ENCODE measurements at regions not wholly inside any gene's neighbourhood (a gene's known extent, or its start where the extent isn't known, plus 50 kb on each side); places are given as distances from the start of the nearest gene placed in this dataset.

DNA sequence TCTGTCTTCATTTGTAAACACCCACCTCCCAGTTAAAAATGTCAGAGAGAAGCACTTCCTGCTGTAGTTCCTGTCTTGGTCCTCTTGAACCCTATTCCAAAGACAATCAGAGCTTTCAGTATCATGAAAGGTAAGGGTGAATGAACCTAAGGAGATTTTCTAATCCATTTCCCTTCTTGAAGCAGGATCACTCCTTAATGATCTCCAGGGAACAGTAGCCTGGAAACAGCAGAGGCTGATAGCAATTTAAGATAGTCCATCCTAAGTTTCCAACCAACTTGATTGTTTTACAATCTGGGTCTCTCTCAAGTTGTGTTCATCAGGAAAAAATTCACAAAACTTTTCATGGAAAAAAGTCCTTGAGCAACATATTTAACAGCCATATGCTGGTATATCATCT, 273.6 kb downstream of the NEBL start:
- no peak overlapping the region for H3K4ac ChIP-seq (replicated peaks; ENCODE audit: insufficient read length, low read depth, low read length)
- no peaks in the 10 kb centered on the region for H3K27me3 ChIP-seq (replicated peaks in 1 of 4; ENCODE audit: control insufficient read depth in 3 of 4, extremely low read depth in 1 of 4, insufficient read depth in 3 of 4, low read length in 3 of 4)
- DNase-seq (ENCODE audit: low read depth in 1 of 2, low spot score in 2 of 2) = no peak
- no peaks in the 10 kb centered on the region for H3K79me1 ChIP-seq (ENCODE audit: low read depth, low read length)
- H3K4me1 ChIP-seq (replicated peaks in 1 of 4; ENCODE audit: control insufficient read depth in 3 of 4, insufficient read depth in 4 of 4, low read length in 3 of 4) = no peaks in the 10 kb centered on the region
- H4K5ac ChIP-seq (ENCODE audit: insufficient read length, low read depth, low read length) = no peak overlapping the region
- POLR2A ChIA-PET (ENCODE audit: partially characterized antibody) = no interaction called here
- no peaks in the 10 kb centered on the region for H3K23me2 ChIP-seq (ENCODE audit: low read depth, low read length)
- H3K9me3 ChIP-seq (ENCODE audit: insufficient read depth in 2 of 2, low read depth in 1 of 2, low read length in 1 of 2) = no peaks in the 10 kb centered on the region
- no peak overlapping the region for H2BK120ac ChIP-seq (replicated peaks; ENCODE audit: low read depth, low read length)
- H3K9ac ChIP-seq (replicated peaks in 1 of 4; ENCODE audit: extremely low read depth in 1 of 4, low read depth in 3 of 4, low read length in 3 of 4) = no peak overlapping the region
- no peak overlapping the region for H4K91ac ChIP-seq (replicated peaks; ENCODE audit: insufficient read length, low read length)
- TF ChIP-seq, protein P1, sequence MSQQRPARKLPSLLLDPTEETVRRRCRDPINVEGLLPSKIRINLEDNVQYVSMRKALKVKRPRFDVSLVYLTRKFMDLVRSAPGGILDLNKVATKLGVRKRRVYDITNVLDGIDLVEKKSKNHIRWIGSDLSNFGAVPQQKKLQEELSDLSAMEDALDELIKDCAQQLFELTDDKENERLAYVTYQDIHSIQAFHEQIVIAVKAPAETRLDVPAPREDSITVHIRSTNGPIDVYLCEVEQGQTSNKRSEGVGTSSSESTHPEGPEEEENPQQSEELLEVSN (IDR thresholded peaks at IDR 0.05) = no peak
- no peak overlapping the region for H3K4me2 ChIP-seq (ENCODE audit: insufficient read depth in 1 of 2, low read depth in 2 of 2, low read length in 2 of 2)
- H3K79me2 ChIP-seq (ENCODE audit: control insufficient read depth in 1 of 2, insufficient read depth in 2 of 2, low read length in 2 of 2) = no peaks in the 10 kb centered on the region
- peak overlapping the region; percentile 67; the same call in 1 of the 2 replicates for H2AFZ ChIP-seq (ENCODE audit: low read length)
- H2BK15ac ChIP-seq (ENCODE audit: low read length) = no peak overlapping the region
- H3K56ac ChIP-seq (replicated peaks; ENCODE audit: insufficient read length, low read depth, low read length) = no peak overlapping the region
- H2BK5ac ChIP-seq (ENCODE audit: low read depth, low read length) = no peak overlapping the region
- H3K14ac ChIP-seq (ENCODE audit: insufficient read length) = no peak overlapping the region
- FAIRE-seq = no peak
- H2BK20ac ChIP-seq (ENCODE audit: low read length) = no peak overlapping the region
- H3K36me3 ChIP-seq (ENCODE audit: control insufficient read depth in 2 of 4, insufficient read depth in 4 of 4, low read length in 3 of 4) = no peaks in the 10 kb centered on the region
- H2AK5ac ChIP-seq (ENCODE audit: low read depth, low read length) = no peak overlapping the region
- H3K27ac ChIP-seq (ENCODE audit: low read depth, low read length) = no peak overlapping the region
- H4K8ac ChIP-seq (ENCODE audit: extremely low read depth, insufficient read depth, low read length) = no peak overlapping the region
- H3K4me3 ChIP-seq (ENCODE audit: extremely low read depth in 1 of 4, insufficient read depth in 2 of 4, low read depth in 3 of 4, low read length in 4 of 4) = no peak overlapping the region
- no peak overlapping the region for H2BK12ac ChIP-seq (ENCODE audit: low read depth, low read length)
- no peak overlapping the region for H3K23ac ChIP-seq (ENCODE audit: insufficient read length)
- no peak overlapping the region for H3K18ac ChIP-seq (ENCODE audit: extremely low read depth, low read length)
- no peaks in the 10 kb centered on the region for H4K20me1 ChIP-seq (replicated peaks in 1 of 2; ENCODE audit: control insufficient read depth in 1 of 2, insufficient read depth in 2 of 2, low read length in 2 of 2)
- CTCF ChIA-PET (ENCODE audit: partially characterized antibody) = no interaction called here

All from H1 (cell line).